ENCODE measurements at regions not wholly inside any gene's neighbourhood (a gene's known extent, or its start where the extent isn't known, plus 50 kb on each side); places are given as distances from the start of the nearest gene placed in this dataset.

GRCh38 chr11:82494988-82495432 is 238.7 kb downstream of the FAM181B start:
- no peak overlapping the region for H3K4me3 ChIP-seq (ENCODE audit: low read length)
- peak in 1 of 14 experiments; percentile 1 for DNase-seq
- Mint-ChIP-seq H3K27ac (no peak overlapping the region), H3K4me1 (ENCODE audit: low read depth) (no peaks in the 10 kb centered on the region), H3K27me3 (no peaks in the 10 kb centered on the region), H3K36me3 (ENCODE audit: low read depth) (no peaks in the 10 kb centered on the region), H3K4me3 (no peak overlapping the region), H3K9me3 (no peaks in the 10 kb centered on the region)
- ChIA-PET CTCF (no interaction called here), POLR2A (no interaction called here)
- no peak for ATAC-seq (ENCODE audit: poor library complexity)
- H3K27me3 ChIP-seq (ENCODE audit: control insufficient read depth in 1 of 2, insufficient read depth in 2 of 2, low read length in 2 of 2): no peaks in the 10 kb centered on the region
- peaks cover 0 to 14% of the 10 kb centered on the region in 2 experiments for H3K9me3 ChIP-seq (ENCODE audit: control insufficient read depth in 1 of 2, insufficient read depth in 1 of 2, low read length in 2 of 2)
- H3K36me3 ChIP-seq (ENCODE audit: insufficient read depth, low read length): no peaks in the 10 kb centered on the region
- no peak overlapping the region for H3K27ac ChIP-seq (ENCODE audit: low read depth in 1 of 2, low read length in 2 of 2)
- intact Hi-C loops (cut with DNase I, micrococcal nuclease): no loop called here
- TF ChIP-seq CTCF (IDR thresholded peaks at IDR 0.05): no peak
- H3K4me1 ChIP-seq (ENCODE audit: insufficient read depth, low read length): no peaks in the 10 kb centered on the region

DNA sequence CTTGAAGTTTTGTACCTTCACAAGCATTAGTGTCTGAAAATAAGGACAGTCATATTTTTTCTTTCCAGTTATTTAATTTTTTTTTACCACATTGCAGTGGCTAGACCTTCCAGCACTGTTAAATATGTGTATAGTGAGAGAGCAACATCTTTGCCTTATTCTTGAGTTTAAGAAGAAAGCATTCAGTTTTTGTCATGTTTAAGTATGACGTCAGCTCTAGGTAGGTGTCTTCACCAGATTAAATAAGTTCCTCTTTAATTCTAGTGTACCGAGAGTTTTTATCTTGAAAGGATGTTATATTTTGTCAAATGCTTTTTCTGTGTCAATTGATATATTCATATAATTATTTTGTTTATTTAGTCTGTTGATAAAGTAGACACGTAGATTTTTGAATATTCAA is 258.8 kb downstream of the FAM181B start:
- H3K9me3 ChIP-seq (ENCODE audit: control insufficient read depth in 1 of 2, insufficient read depth in 1 of 2, low read length in 2 of 2): peaks cover 0 to 4% of the 10 kb centered on the region in 2 experiments
- no peak for ATAC-seq (ENCODE audit: poor library complexity)
- no peak overlapping the region for H3K4me3 ChIP-seq (ENCODE audit: low read length)
- no peak for TF ChIP-seq CTCF (IDR thresholded peaks at IDR 0.05)
- H3K4me1 ChIP-seq (ENCODE audit: insufficient read depth, low read length): no peaks in the 10 kb centered on the region
- H3K9me3 Mint-ChIP-seq: no peaks in the 10 kb centered on the region
- no peaks in the 10 kb centered on the region for H3K27me3 ChIP-seq (ENCODE audit: control insufficient read depth in 1 of 2, insufficient read depth in 2 of 2, low read length in 2 of 2)
- H3K4me3 Mint-ChIP-seq: no peak overlapping the region
- no peaks in the 10 kb centered on the region for H3K4me1 Mint-ChIP-seq (ENCODE audit: low read depth)
- POLR2A ChIA-PET: no interaction called here
- no peaks in the 10 kb centered on the region for H3K36me3 Mint-ChIP-seq (ENCODE audit: low read depth)
- no peaks in the 10 kb centered on the region for H3K36me3 ChIP-seq (ENCODE audit: insufficient read depth, low read length)
- H3K27me3 Mint-ChIP-seq: no peaks in the 10 kb centered on the region
- H3K27ac Mint-ChIP-seq: no peak overlapping the region
- intact Hi-C loops (cut with DNase I, micrococcal nuclease): no loop called here
- DNase-seq: no peak
- H3K27ac ChIP-seq (ENCODE audit: low read depth in 1 of 2, low read length in 2 of 2): no peak overlapping the region
- CTCF ChIA-PET: no interaction called here

DNA sequence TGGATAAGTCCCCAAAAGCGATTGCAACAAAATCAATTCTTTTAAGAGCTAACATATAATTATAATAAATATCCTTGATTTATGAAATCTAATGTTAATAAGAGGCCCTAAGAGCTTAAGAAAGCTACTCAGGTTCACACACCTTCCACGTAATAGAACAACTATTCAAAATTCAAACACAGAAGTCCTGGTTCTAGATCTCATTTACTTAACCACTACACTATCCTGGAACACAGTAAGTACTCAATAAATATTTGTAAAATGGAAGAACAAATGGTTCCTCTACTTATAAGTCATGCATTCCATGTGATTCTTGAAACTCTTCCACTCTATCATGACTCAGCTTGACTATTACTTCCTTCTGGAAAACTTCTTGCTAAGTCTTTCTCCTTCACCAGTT is 268.2 kb downstream of the FAM181B start:
- intact Hi-C loops (cut with DNase I, micrococcal nuclease): no loop called here
- no peaks in the 10 kb centered on the region for H3K27me3 Mint-ChIP-seq
- H3K4me1 Mint-ChIP-seq (ENCODE audit: low read depth): no peaks in the 10 kb centered on the region
- POLR2A ChIA-PET: no interaction called here
- no peak for TF ChIP-seq CTCF (IDR thresholded peaks at IDR 0.05)
- no peaks in the 10 kb centered on the region for H3K36me3 ChIP-seq (ENCODE audit: insufficient read depth, low read length)
- no peaks in the 10 kb centered on the region for H3K9me3 ChIP-seq (ENCODE audit: control insufficient read depth in 1 of 2, insufficient read depth in 1 of 2, low read length in 2 of 2)
- no peaks in the 10 kb centered on the region for H3K36me3 Mint-ChIP-seq (ENCODE audit: low read depth)
- H3K4me3 Mint-ChIP-seq: no peak overlapping the region
- ATAC-seq (ENCODE audit: poor library complexity) (no peak), DNase-seq (no peak)
- H3K4me1 ChIP-seq (ENCODE audit: insufficient read depth, low read length): no peaks in the 10 kb centered on the region
- H3K4me3 ChIP-seq (ENCODE audit: low read length): no peak overlapping the region
- no peak overlapping the region for H3K27ac ChIP-seq (ENCODE audit: low read depth in 1 of 2, low read length in 2 of 2)
- H3K27me3 ChIP-seq (ENCODE audit: control insufficient read depth in 1 of 2, insufficient read depth in 2 of 2, low read length in 2 of 2): no peaks in the 10 kb centered on the region
- H3K27ac Mint-ChIP-seq: no peak overlapping the region
- CTCF ChIA-PET: no interaction called here
- H3K9me3 Mint-ChIP-seq: no peaks in the 10 kb centered on the region

Data from CD4-positive, alpha-beta T cell (primary cell).